Ishikawa (cell line): ENCODE measurements at regions not wholly inside any gene's neighbourhood (a gene's known extent, or its start where the extent isn't known, plus 50 kb on each side); places are given as distances from the start of the nearest gene placed in this dataset.

Experiments
- CEBPB ChIP-seq: IDR thresholded peaks from 2 replicates; pipeline ENCODE4 v1.6.1; 2012
- EP300 ChIP-seq: IDR thresholded peaks from 2 replicates; pipeline ENCODE4 v1.6.1; 2012; ENCODE audit warnings: borderline replicate concordance
- NFIC ChIP-seq: IDR thresholded peaks from 2 replicates; pipeline ENCODE4 v1.6.1; 2012
- RAD21 ChIP-seq: IDR thresholded peaks from 2 replicates; pipeline ENCODE4 v1.6.1; 2012; ENCODE audit warnings: low read depth
- TAF1 ChIP-seq: IDR thresholded peaks from 2 replicates; pipeline ENCODE4 v1.6.1; 2012; ENCODE audit warnings: low read depth, mild to moderate bottlenecking
- TCF12 ChIP-seq: IDR thresholded peaks from 2 replicates; pipeline ENCODE4 v1.6.1; 2012; ENCODE audit warnings: low read depth
- ZBTB7A ChIP-seq: IDR thresholded peaks from 2 replicates; pipeline ENCODE4 v1.6.1; 2012; ENCODE audit warnings: low read depth
- TF ChIP-seq, protein P1 (sequence below): IDR thresholded peaks from 2 replicates; pipeline ENCODE4 v1.6.1; 2012; ENCODE audit warnings: low read depth, mild to moderate bottlenecking
- TF ChIP-seq, protein P2 (sequence below): IDR thresholded peaks from 2 replicates; pipeline ENCODE4 v1.6.1; 2012

DNA sequence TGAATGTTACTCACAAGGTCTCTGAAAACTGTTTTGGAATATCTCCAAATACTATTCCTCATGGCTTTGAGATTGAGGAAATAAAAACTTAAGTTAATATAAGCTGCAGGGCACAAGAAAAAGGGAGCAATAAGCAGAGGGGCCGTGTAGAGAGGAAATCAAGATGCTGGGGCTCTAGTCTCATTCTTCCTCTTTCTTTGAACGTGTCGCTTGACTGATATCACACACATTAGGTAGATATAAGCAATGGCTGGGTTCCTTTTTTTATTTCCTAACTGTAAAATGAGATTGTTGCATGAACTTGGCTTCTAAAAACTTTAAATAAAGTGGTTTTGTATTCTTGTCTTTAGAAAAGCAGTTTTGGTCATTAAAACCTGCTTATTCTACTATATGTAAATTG lies 326.7 kb upstream of the ROPN1 start:
- TF ChIP-seq, protein P1, sequence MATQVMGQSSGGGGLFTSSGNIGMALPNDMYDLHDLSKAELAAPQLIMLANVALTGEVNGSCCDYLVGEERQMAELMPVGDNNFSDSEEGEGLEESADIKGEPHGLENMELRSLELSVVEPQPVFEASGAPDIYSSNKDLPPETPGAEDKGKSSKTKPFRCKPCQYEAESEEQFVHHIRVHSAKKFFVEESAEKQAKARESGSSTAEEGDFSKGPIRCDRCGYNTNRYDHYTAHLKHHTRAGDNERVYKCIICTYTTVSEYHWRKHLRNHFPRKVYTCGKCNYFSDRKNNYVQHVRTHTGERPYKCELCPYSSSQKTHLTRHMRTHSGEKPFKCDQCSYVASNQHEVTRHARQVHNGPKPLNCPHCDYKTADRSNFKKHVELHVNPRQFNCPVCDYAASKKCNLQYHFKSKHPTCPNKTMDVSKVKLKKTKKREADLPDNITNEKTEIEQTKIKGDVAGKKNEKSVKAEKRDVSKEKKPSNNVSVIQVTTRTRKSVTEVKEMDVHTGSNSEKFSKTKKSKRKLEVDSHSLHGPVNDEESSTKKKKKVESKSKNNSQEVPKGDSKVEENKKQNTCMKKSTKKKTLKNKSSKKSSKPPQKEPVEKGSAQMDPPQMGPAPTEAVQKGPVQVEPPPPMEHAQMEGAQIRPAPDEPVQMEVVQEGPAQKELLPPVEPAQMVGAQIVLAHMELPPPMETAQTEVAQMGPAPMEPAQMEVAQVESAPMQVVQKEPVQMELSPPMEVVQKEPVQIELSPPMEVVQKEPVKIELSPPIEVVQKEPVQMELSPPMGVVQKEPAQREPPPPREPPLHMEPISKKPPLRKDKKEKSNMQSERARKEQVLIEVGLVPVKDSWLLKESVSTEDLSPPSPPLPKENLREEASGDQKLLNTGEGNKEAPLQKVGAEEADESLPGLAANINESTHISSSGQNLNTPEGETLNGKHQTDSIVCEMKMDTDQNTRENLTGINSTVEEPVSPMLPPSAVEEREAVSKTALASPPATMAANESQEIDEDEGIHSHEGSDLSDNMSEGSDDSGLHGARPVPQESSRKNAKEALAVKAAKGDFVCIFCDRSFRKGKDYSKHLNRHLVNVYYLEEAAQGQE: no peak
- TF ChIP-seq, protein P2, sequence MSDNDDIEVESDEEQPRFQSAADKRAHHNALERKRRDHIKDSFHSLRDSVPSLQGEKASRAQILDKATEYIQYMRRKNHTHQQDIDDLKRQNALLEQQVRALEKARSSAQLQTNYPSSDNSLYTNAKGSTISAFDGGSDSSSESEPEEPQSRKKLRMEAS: no peak
- no peak for TF ChIP-seq TAF1
- no peak for TF ChIP-seq NFIC
- TF ChIP-seq EP300: no peak
- no peak for TF ChIP-seq RAD21
- no peak for TF ChIP-seq TCF12
- TF ChIP-seq CEBPB: no peak
- no peak for TF ChIP-seq ZBTB7A
